CD4-positive, alpha-beta T cell treated with Interleukin-4 for 4 hours (primary cell): ENCODE measurements at regions not wholly inside any gene's neighbourhood (a gene's known extent, or its start where the extent isn't known, plus 50 kb on each side); places are given as distances from the start of the nearest gene placed in this dataset.
"Not testable (repeated sequence)": the region's sequence is repeated elsewhere in the genome, so short reads cannot be mapped to it uniquely, and the experiment has no call there.

Experiments used
- DNase-seq: peaks from one replicate; pipeline ENCODE4 v3.0.0-alpha.2; 2020

DNA sequence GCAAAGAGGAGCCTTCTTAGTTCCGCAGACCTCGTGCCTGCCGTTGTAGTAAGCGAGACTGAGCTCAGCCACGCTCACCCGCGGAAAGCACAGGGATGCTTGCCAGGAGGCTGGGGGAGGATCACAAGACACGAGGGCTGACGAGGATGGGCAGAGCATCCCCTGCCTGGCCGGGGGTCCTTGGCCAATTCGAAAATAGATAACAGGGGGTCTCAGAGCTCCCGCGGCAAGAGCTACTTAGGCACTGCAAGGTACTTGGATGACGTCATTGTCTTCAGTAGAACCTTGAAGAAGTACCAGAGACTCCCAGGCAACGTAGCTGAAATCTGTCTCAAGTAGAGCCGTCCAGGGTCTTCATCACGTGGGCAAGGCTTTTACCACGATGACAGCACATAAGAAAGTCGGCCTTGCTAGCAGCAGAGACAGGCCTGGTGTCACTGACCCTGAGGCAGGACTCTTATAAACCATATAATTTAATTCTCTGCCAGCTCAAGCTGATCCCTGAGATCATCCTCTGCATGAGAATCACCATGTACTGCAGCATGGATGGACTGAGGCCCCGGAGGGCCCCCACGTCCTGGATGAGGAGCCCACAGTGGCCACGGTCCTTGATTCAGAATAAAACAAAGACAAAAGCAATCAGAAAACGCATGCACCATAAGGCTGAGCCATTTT lies 81.9 kb downstream of the TMEM18 start:
- no peak for DNase-seq

DNA sequence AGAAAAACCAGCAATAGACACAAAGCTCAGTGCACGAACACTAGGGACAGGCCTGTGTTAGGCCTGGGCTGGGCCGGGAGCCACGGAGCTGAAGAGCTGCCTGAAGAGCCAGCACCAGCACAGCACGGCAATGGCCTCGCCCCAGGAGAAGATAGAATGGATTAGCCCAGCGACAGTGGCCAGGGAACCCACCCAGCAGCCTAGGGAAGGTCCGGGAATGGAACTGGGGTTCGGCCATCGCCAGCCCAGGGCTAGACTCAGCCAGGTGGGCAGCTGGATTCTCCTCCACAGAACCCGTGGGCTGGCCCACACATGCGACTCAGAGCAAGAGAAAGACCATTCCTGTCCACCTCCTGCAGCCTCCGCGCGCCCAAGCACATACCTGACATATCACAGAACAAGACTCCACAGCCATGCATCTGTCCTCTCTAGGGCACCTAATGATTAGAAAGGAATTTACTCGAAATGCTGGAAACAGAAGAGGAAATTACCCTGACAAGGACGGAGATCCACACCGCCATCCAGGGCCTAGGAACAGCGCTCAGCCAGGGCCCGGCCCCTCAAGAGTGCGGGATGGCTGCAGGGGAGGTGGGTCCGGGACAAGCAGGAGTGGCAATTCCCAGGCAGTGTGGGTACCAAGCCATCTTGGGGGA lies 82.8 kb downstream of the TMEM18 start:
- DNase-seq: no peak

DNA sequence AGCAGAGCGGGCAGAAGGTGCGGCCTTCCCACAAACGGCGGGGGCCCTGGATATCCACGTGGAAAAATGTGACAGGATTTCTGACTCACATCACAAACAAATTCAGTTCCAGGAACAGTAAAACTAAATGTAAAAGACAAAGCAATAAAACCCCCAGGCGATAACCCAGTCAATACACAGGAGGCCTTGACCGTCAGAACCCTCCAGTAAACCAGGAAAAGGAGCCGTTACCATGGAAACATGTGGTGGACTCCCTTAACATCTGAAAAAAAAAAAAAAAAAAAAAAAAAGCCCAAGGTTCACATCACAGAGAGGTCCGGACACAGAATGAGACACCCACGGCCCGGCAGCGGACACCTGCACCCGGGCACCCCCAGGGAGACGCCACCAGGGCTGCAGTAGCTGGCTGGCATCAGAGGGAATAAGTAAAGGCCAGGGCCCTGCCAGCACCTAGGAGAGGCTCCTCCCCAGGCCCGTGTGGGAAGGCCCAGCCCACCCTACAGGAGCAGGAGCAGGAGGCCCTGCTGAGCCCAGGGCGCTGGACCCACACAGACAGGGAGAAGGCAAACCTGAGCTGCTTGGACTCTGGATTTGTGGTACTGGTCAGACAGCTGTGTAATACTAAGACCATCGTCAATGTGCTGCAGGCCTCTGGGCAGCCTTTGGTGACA lies 83.7 kb downstream of the TMEM18 start:
- DNase-seq: no peak

GRCh38 chr2:592737-593136 lies 84.5 kb downstream of the TMEM18 start:
- no peak for DNase-seq

GRCh38 chr2:590214-591175 lies 86.7 kb downstream of the TMEM18 start:
- no peak for DNase-seq

DNA sequence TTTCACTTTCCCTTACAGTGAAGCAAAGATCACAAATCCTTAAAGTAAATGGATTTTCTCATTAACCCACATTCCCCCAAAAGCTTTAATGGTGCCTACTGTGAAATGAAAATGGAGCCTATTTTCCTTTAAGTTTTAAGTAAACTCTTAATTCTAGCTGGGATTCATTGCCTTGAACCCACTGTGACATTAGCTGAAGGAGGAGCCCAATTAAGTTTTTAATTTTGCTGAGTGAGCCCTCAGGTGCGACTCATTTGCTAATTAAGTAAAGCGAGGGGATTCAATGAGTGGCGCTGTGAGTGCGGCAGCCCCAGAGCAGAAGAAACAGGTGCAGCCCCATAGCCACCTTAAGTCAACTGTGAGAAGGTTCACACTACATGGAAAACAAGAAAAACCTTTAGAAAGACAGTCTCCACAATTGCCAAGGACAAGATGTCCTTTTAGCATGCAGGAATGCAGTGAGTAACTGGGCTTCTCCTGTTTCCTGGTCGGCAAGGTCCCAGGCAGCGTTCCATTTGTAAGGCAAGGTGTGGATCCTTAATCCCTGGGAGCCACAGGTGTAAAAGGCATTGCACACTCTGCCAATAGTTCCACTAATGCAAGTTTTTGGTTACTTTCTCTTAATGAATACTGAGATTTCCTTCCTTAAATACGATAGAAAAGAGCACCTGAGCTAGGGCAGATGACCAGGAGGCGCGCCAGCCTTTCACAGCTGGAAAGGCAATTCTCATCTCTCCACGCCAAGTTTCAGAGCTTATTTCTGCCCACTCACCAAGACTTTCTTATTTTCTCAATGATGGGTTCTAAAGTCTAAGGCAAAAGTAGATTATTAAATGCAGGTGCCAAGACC lies 87.7 kb downstream of the TMEM18 start:
- DNase-seq: no peak

GRCh38 chr2:588074-588645 lies 89.0 kb downstream of the TMEM18 start:
- DNase-seq: no peak

DNA sequence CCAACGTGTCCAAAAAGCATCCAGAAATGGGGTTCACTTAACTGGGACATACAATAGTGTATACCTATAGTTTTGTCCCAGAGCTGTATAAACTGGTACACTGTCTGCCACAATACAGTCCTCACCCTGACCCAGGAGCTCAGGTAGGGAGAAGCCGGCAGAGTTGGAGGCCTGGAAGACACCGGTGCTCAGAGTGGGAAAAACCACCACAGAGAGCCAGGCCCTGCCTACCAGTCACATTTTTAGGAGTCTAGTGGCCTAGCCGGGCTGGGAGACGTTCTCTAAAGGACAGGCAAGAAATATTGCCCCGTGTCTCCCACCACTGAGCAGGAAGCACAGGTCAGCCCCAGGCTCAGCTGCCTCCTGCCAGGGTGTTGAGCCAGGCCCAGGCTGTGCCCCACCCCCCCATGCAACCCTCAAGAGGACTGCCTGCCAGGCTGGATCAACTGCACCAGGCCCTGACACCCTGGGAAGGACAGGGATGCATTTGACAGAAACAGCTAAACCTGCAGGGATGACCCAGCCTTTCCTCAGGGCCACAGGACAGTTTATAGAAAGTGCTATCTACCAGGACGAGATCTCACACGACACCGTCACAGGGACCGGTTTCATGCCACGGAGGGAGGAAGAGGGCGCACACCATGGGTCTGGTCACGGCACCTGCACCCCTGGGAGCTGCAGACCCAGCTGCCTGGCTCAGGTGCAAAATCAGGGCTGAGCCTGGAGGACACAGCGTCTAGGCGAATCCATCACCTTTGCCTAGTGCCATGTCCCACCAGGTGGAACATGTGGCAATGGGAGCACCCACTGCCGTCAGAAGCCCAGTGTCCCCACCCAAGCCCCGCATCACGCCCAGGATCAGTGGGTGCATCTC lies 89.9 kb downstream of the TMEM18 start:
- DNase-seq: no peak

DNA sequence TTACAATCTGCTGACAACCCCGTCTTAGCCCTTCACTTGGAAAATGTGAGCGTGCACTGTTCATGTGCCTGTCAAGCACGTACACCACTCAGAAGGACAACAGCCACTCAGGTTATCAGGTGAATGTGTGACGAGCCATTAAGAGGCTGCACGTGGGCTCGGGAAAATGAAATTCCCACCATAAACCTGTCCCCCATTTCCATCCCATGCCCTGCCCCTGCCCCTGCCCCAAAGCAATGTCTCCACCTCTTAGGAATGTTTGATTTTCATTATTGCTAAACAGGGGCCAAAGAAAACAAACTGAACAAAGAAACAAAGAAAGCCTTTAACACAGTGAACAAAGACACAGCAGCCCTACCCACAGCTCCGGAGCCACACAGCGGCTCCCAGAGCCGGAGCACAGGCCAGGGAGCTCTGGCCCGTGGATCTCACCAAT lies 90.5 kb downstream of the TMEM18 start:
- no peak for DNase-seq

DNA sequence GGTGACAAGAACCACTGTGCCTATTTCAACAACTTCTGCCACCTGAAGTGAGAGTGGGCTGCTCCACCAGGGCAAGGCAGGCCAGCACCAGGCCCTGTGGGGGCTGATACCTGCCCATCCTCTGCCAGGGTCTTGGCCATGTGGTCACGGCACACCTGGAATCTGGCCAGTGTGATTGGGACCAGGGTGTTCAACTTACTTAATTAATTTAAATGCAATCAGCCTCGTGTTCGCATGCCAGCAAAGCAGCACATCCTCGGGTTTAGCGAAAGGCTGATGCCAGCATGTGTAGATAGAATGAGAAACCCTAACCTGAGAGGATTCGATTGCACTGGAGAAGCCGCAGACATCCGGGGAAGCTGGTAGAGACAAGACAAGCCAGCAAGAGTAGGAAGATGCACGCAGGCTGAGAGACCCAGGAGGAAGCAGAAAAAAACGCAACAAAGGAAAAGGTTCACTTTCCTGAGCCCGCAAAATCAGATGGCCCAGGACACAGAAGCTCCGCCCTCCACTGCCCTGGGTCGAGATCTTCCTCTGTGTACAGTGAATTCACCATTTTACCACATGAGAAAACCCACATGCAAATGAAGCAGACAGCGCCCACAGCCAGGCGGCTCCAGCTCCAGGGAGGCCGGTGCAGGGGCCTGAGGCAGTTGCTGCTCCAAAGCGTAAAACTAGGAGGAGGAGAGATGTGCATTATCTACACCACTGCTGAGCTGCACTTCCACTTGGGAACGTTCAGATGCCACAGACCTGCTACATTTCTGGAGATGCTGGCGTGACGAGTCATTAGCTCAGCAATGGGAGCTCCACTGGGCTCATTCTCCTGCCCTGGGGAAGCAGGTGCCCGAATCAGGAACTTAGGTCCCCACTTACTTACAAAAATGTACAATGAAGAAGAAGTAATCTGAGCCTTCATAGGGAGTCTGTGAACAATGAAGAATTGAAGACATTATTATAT lies 92.1 kb downstream of the TMEM18 start:
- peak; percentile 6 for DNase-seq

DNA sequence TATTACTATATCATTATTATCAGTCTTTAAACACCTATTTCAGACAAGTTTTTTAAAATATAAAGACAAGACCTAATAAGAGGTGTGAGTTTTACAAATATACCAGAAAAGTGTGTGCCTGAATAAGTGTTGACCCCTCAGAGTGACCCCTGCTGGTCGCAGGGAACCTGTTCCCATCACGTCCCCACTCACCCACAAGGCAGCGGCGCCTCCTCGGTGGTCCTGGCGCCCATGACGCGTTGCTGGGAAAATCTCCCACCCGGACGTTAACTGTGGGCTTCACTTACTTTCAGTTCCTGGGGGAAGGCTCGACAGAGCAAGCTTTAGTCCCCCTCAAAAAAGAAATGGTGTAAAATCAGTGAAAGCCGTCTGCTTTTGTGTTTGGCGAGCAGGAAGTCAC lies 93.5 kb downstream of the TMEM18 start:
- no peak for DNase-seq

GRCh38 chr2:582792-583528 lies 94.2 kb downstream of the TMEM18 start:
- no peak for DNase-seq

DNA sequence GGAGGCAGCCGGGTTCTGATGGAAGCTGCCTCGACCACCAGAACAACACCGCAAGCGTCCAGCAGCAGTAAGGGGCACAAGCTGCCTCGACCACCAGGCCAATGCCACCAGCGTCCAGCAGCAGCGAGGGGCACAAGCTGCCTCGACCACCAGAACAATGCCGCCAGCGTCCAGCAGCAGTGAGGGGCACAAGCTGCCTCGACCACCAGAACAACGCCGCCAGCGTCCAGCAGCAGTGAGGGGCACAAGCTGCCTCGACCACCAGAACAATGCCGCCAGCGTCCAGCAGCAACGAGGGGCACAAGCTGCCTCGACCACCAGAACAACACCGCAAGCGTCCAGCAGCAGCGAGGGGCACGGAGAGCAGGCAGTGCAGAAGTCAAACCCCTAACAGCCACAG lies 94.9 kb downstream of the TMEM18 start:
- not testable (repeated sequence) for DNase-seq

- DNase-seq: no peak
Observed at GRCh38 chr2:579961-580360, 97.2 kb downstream of the TMEM18 start.

DNA sequence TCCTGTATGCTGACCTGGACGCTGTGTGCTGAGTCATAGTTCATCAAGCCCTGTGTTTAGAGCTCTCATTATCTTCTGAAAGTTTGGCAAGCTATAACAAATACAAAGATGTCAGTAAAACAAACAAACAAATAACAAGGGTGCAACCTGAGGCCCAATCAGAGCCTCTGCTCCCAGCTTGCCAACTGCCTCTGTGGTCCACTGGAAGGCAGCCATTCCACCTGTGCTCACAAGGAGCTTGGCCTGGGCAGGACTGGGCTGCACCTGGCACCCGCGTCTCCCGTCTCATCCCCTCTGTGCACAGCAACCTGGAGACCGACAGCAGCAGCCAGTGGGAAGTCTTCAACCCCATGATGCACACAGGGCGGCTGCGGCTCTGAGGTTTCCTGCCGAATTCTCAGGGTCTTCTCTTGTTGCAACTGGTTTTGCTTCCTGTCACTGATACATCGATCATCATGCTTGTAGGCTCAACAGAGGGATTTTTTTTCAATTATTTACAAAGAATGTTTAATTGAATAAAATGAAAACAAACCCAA lies 97.8 kb downstream of the TMEM18 start:
- no peak for DNase-seq

- DNase-seq: no peak
Observed at GRCh38 chr2:576292-576691, 100.9 kb downstream of the TMEM18 start.

DNA sequence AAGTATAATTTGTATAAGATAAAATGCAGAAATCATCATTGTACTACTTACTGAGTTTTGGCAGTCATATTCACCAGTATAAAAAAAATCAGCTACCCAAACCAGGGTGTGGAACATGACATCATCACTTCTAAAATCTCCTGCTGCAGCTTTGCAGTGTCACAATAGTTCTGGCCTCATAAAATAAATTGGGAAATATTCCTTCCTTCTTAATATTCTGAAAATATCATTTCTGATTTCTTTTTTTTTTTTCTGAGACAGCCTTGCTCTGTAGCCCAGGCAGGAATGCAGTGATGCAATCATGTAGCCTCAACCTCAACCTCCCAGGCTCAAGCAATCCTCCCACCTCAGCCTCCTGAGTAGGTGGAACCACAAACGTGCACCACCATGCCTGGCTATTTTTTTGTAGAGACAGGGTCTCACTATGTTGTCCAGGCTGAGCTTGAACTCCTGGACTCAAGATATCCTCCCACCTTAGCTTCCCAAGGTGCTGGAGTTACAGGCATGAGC lies 101.4 kb downstream of the TMEM18 start:
- no peak for DNase-seq

DNA sequence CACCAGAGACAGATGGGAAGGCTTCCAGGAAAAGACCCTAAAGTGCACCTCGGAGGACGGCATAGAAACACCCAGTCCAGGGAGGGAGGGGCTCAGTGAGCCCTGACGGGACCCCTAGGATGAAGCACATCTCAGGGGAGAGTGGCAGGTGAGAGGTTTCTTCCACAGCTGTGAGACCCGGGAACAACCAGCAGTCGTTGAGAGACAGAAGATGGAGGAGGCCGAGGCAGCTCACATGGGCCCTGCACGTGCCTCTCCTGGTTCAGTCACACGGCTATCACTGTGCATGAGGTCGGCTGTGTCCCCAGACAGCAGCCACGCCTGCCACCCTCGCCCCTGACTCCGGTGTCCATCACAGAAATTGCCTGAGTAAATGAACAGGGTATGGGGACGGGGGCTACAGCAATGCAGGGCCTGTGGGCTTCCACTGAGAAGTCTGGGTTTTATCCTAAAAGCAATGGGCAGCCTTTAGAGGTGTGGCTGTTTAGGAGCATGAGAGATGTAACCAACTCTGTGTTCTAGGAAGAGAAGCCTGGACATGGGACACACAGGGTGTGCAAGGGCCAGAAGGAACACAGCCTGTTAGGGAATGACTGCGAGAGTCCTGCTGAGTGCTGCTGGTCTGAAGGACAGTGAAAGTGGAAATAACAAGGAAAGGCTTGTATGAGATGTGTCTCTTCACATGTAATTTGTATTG lies 102.0 kb downstream of the TMEM18 start:
- no peak for DNase-seq
